Lower leg skin (tissue), 3 donors: ENCODE measurements at regions not wholly inside any gene's neighbourhood (a gene's known extent, or its start where the extent isn't known, plus 50 kb on each side); places are given as distances from the start of the nearest gene placed in this dataset.

Source experiments
- POLR2A ChIP-seq, 2 donors: fragments of 450-650 bp; IDR thresholded peaks; one replicate each; pipeline ENCODE4 v1.6.1; 2016 to 2017; ENCODE audit warnings: antibody characterized with exemption in 2 of 2, mild to moderate bottlenecking in 1 of 2, moderate library complexity in 1 of 2
- TF ChIP-seq, protein P1 (sequence below), 3 donors: fragments of 450-650 bp; IDR thresholded peaks; one replicate each; pipeline ENCODE4 v1.5.1; 2016; ENCODE audit warnings: antibody characterized with exemption in 3 of 3, mild to moderate bottlenecking in 3 of 3, moderate library complexity in 2 of 3

DNA sequence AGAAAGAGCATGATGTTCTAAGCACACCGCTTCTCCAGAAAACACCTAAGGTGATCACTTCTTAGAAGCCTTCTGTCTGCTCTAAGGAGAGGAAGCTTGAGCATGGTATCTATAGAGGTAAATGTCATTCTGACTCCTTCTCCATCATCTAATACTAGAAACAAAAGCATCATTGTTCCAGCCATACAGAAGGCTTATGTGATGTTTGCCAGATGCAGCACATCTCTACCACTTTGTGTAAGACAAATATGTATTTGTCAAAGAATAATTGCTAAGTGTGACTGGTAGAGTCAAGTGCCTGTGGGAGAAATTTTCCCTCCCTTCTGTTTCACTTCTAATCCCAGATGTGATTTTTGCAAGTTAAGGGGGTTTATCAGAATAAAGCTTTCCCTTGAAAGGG, 217.1 kb downstream of the HS3ST3A1 start:
- TF ChIP-seq, protein P1, sequence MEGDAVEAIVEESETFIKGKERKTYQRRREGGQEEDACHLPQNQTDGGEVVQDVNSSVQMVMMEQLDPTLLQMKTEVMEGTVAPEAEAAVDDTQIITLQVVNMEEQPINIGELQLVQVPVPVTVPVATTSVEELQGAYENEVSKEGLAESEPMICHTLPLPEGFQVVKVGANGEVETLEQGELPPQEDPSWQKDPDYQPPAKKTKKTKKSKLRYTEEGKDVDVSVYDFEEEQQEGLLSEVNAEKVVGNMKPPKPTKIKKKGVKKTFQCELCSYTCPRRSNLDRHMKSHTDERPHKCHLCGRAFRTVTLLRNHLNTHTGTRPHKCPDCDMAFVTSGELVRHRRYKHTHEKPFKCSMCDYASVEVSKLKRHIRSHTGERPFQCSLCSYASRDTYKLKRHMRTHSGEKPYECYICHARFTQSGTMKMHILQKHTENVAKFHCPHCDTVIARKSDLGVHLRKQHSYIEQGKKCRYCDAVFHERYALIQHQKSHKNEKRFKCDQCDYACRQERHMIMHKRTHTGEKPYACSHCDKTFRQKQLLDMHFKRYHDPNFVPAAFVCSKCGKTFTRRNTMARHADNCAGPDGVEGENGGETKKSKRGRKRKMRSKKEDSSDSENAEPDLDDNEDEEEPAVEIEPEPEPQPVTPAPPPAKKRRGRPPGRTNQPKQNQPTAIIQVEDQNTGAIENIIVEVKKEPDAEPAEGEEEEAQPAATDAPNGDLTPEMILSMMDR (IDR thresholded peaks at IDR 0.05): no peak
- TF ChIP-seq POLR2A (IDR thresholded peaks at IDR 0.05): no peak
